ENCODE measurements at regions not wholly inside any gene's neighbourhood (a gene's known extent, or its start where the extent isn't known, plus 50 kb on each side); places are given as distances from the start of the nearest gene placed in this dataset.

DNA sequence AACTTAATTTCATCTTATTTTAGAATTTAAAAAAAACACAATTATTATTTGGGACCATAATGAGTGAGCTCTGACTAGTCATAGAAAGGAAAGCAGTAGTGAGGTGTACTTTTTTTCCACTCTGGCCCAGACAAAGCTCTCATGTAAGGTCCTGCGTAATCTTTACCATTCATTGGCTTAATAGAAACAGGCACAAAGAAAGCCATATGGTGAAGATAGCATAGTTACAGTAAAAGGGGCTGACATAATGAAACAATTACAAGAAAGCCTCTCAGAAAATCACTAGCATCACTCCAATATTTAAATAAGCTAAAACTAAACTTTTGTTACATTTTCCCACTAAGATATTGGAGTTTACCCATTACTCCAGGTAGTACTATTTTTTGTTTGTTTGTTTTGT is 384.6 kb upstream of the ALCAM start:
- no peak for DNase-seq

DNA sequence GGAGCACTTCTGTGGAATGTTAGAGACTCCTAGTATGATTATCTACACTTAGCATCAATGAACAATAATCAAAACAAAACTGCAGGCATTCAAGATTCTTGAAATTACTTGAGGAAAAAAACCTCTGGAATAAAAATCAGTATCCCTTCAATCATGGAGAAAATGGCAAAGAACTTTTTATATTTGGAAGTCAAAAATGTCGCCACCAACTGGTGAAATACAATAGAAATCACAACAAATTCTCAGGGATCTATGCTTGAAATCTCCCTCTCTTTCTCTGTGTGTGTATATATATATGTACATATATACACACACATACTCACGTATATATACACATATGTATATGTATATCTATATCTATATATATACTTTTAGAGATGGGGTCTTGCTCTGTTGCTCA is 378.9 kb upstream of the ALCAM start:
- no peak for DNase-seq

DNA sequence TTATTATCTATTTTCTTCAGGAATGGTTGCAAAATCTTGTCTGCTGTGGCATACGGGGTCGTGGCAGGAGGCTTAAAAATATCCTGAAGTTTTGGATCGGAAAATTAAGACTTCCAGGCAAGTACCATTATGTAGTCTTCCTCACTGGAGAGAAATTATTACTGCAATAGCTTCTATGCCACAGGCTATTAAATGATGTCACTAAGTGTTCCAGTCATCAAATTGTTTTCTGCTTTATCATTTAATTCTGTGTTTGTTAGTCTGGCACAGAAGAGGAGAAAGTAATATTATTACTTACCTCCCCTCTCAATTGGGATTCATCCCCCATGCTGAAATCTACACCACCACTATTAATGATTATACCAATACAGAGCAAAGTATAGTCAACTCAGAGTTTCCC is 378.2 kb upstream of the ALCAM start:
- DNase-seq, result no peak

DNA sequence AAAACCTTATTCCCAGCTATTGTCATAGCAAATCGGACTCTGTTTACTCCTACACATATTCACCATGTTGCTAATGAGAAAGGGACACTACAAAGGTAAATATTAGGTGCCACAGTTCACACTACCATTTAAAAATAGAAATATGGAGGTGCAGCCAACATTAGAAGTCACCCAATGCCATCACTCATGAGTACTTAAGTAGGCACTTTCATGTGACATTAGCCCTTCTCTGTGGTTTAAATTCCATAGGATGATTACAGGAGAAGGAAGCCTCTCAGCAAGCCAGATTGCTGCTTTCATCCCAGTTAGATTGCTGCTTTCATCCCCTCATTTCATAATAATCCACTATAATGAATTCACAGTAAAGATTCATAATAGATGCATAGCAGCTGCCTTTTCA is 376.8 kb upstream of the ALCAM start:
- no peak for DNase-seq

DNA sequence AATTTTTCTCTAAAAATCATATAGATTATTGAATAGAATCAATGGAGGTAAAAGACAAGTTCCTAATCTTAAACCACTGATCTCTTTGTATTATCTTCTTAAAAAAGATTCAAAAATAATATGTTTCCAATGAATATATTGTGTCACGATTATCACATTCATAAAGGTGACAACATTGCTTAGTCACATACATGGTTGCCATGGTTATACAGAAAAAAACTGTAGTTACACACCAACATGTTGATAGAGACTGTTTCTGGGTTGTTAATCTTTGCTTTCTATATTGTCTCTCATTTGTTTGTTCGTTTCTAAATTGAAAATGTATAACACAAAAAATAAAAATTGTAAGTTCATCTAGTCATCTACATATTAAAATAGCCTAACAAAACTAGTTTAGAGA is 376.0 kb upstream of the ALCAM start:
- DNase-seq, result no peak

DNA sequence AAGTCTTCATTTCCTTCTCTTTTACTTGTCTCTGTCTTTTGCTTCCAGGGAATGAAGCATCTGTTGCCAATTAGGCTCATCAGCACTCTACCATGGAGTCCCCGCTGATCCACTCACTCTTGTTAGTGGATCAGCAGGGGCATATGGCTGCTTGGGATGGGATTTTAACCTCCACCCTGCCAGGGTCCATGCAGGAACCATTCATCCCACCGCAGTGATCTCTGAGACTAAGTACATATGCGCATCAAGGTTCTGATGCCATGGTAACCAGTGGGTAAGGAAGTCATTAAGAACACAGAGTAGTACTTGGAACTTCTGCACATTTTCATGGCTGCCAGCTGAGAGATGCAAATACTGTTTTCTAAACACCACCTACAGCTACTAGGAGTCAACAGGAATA is 374.0 kb upstream of the ALCAM start:
- no peak for DNase-seq

DNA sequence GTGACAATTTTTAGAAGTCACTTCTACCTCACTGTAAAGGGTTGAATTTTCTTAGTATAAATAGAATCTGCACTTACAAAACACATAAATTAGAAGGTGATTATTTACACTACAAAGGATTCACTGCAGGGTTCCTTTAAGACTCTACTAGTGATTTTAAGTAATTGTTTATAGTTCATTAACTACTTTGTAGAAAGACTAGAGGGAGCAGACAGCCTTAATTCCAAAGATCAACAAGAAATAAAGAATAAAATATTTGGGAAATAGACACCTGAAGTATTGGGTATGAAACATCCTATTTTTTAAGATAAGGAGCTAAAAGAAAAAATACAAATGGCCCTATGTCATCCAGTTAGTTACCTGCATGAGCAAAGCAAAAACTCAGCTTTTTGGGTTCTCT is 360.5 kb upstream of the ALCAM start:
- DNase-seq, result no peak

DNA sequence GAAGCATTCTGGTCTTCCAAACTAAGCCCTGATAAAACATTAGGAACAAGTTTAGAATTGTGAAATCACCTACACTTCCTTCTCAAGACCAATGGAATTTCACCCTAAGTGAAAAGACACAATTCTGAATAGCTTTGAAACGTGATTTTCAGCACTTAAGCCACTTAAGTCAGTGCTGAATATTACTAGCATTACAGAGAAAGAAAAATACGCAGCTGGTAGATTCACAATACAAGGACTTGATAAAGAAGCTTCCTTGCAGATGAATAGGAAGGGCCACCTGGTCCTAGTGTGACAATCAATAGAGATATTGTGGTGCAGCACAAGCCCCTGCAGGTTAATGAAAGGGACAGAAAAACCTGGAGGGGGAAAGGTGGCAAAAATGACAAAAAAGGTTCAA is 353.1 kb upstream of the ALCAM start:
- DNase-seq, result no peak

DNA sequence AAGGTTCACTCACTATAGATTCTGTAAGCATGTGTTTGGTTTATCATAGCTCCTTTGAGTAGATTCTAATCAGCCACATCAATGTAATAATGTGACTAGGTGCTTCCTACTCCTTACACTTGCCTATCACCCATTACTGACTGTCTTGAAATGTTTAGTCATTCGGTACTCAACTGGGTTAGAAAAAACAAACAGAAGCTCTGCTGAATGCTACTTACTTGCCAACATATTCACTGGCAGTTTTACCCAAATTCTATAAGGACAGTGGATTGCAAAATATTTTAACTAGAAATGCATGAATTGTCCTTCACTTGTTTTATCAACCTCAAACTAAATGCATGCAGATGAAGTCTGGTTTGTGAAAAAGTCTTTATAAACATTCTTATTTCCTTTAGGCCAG is 352.1 kb upstream of the ALCAM start:
- DNase-seq, result no peak

DNA sequence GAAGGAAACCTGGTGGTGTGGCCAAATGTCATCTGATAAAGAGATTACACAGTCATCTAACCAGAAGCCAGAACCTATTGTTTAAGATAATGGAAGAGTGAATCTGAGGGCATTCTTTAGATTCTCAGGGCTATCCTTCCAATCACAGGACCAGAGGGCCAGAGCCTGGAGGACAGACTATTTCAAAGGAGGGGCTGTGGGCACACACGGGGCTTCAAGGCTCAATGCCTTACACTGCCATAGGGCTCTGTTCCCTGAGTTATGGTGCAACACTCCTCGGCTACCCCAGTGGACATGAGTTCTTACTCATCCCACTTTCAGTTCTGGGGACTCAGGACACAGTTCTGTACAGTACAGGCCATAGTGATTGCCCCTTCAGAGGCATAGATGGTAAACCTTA is 343.9 kb upstream of the ALCAM start:
- no peak for DNase-seq

DNA sequence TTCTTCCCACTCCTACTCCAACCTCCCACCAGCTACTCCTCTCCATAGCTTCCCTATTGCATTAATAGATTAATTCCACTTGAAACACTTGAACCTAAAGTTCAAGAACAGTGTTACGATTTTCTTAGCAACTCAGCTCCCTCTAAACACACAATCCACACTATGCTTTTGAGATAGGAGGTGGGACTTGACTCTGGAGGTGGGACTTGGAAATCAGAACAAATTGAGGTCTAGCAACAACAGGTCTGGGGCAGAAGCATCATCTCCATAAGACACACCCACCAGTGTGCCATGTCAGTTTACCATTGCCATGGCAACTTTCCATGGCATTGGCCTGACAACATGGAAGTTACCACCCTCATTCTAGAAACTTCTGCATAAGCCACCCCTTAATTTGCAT is 336.5 kb upstream of the ALCAM start:
- DNase-seq, result no peak

DNA sequence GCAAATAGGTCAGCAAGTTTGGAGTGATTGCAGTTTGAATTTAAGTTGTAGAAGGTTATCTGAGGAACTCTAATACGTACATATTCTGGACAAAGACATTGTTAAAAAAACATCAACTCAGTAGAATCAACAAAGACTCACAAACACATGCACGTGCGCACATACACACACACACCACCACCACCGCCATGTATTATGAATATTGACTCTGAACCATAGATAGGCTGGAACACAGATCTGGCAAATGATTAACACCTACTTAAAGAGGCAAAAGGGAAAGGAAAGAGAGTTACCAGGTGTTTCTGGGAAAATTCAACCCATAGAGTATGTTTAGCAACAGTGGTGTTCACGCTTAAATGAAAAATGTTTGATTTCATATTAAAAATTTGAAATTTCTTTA is 334.2 kb upstream of the ALCAM start:
- no peak for DNase-seq

DNA sequence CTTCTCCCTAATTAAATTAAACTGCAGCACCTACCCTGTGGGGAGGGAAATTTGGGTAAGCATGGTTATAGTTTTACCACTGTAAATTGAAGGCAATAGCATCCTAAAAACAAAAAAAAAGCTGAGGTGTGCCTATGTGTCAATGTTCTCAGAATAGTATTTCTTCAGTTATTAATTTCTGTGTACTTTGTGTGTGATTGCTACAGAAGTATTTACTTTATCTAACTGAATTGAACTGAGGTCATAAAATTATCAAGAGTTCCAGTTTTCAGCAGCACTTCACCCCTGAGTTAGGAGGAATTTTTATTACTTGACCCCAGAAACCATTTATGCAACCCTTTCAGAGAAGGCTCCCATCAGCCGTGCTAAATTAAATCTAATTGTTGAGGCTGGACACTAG is 333.6 kb upstream of the ALCAM start:
- DNase-seq, result no peak

DNA sequence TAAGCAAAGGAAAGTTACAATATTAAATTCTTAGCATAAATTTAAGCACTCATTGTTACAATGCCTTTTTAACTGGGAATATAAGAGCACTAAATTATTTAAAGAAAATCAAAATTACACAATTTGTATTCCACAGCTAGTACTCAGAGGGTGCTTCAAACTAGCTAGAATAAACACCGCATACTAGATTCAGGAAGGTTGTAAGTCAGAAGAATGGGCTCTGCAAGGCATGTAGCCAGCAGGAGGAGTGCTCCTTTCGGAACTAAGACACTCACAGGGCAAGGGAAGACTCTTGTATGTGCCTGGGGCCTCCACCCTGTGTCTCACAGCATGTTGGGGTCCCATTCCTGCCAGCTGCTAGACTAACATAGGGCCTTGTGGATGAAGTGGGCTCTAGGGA is 327.7 kb upstream of the ALCAM start:
- no peak for DNase-seq

DNA sequence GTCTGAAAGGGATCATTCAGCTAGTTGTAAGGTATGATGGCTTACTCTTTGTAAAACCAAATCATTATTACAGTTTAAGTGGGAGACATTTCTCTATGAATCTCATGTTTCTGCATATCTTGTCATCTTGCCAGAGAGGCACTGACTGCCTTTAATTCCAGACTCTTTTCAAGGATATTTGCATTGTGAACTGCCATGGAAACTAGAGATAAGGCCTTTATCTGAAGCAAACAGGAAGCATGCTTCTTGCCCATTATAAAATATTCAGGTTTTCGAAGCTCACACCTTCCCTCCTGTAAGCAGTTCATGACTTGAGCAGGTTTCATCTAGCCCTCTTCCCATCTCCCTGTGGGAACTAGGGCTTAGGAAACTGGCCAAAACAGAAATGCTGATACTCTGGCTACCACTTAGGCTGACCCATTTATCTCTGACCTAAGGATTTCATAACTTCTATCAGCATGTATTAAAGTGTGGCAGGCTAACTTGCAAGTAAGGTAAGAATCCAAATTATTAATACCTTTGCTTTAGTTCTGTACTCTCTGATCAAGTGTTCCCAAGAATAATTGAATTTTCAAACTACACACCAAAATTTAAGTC is 326.6 kb upstream of the ALCAM start:
- peak; percentile 61 to 73 for DNase-seq

DNA sequence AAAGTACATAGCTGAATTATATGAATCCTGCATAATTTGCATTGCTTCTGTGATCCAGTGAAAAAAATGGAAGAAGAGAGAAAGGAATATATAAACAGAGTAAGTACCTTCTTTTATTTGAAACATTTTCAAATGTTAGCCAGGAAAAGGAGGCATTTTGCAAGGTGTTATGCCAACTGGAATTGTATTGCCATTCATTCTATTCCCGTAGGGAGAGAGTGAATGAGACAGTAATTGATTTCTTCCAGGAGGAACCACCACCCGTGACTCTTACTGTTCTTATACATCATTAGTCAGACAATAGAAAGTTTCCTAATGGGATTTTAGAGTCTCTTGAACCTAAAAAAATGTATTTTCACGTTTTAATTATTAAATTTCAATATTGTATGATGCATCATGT is 324.1 kb upstream of the ALCAM start:
- DNase-seq, result no peak

DNA sequence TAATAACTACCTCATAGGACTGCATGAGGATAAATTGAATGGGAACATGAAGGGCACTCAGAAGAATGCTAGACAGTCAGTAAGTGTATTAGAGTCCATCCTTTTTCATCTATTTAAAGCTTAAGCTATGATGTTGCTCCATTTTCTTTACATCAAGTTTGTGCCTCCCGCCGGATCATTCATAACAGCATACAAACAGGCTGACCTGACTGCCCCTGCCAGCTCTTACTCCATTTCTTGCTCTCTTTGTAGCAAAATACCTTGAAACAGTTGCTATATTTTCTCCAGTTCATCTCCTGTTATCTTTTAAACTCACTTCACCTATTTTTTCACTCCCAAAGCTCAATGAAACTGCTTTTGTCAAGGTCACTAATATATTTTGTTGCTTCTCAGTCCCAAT is 315.6 kb upstream of the ALCAM start:
- no peak for DNase-seq

DNA sequence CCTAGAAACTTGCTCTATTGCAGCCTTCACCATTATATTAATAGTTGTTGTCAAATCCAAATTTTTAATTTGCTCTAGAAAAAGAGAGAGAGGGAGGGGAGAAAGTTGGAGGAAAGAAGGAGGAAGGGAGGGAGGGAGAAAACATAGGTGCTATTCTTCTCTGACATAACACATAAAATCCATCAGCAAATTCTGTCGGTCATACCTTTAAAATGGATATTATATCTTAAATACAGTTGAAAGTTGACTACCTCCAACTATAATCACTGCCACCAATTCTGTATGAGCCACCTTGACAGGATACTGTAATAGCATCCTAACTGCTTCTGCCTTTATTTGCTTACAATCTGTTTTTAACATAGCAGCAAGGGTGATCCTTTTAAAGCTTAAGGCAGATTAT is 314.7 kb upstream of the ALCAM start:
- DNase-seq, result no peak

DNA sequence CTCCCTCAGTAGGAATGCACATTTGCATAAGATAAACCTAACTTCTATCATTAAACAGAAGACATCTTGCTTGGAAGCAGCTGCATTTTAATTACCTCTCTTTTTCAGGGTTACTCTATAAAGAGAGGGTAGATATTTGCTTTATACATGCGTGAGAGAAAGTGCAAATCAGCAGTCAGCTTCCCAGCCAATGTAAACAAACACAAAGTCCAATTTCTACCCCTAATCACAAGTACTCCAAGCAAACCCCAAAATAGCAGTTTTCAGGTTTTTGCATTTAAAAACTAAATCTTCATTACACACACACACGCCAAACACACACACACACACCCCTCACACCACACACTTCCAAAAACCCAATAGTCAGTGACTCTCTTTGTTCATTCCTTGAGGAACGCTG is 303.9 kb upstream of the ALCAM start:
- peak; percentile 22 to 52 for DNase-seq

DNA sequence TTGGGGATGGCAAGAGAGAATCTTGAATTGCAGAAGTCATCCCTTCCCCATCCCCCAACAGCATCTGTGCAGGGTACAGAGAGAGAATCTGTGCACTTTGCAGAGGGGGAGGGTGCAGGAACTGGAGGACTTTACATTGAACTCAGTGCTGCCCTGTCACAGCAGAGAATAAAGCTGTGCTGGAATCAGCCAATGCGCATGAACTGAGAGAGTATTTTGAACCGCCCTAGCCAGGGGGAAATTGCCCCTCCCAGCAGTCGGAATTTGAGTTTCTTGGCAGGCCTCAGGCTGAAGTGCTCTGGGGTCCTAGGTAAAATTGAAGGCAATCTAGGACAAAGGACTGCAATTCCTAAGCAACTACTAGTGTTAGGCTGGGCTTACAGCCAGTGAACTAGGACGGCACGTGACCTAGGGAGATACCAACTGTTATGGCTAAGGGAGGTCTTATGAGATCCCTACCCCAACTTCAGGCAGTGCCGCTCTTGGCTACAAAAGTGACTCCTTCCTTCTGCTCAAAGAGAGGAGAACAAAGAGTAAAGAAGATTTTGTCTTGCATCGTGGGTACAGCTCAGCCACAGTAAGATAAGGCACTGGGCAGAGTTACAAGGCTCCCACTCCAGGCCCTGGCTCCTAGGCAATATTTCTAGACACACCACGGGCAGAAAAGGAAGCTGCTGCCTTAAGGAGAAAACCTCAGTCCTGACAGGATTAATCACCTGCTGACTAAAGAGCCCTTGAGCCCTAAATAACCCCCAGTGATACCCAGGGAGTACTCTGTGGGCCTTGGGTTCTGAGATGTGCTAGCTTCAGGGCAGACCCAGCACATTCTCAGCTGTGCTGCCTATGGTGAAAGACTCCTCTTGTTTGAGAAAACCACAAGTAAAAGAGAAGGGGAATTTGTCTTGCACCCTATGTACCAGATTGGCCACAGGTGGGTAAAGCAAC is 300.5 kb upstream of the ALCAM start:
- no peak for DNase-seq

DNA sequence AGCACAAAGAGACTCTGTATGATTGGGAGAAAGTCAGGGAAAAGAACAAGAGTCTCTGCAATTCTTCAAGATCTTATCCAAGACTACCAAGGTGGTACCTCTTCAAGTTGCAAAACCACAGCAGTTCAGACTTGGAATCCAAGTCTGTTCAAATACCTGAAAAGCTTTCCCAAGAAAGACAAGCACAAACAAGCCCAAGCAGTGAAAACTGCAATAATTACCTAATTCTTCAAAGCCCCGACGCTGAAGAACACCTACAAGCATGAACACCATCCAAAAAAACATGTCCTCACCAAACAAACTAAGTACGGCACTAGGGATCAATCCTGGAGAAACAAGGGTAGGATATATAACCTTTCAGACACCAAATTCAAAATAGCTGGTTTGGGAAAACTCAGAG is 299.3 kb upstream of the ALCAM start:
- DNase-seq, result no peak

DNA sequence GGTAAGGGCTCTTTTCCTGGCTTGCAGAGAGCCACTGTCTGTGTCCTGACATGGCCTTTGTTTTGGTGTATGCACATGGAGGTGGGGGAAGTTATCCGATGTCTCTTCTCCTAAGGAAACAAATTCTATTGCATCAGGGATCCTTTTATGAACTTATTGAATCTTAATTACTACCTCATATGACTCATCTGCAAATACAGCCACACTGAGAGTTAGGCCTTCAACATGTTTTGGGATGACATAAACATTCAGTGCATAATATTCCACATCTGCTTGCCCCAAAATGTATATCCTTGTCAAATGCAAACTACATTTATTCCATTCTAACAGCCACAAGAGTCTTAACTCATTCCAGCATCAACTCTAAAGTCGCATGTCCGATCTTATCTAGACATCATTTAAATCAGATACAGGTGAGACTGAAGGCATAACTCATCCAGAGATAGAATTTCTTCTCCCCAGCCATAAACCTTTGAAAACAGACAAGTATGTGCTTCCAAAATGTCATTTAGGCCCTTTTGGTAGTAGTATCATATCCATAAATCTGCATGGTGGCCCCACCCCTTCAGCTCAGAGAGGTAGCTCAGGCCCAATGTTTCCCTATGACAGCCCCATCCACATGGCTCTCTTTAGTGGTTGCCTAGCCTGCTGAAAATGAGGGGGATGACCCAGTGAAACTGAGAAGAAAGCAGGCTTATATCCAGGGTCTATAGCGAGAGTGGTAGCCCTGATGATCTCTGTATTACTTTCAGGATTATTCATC is 289.5 kb upstream of the ALCAM start:
- DNase-seq, result no peak

DNA sequence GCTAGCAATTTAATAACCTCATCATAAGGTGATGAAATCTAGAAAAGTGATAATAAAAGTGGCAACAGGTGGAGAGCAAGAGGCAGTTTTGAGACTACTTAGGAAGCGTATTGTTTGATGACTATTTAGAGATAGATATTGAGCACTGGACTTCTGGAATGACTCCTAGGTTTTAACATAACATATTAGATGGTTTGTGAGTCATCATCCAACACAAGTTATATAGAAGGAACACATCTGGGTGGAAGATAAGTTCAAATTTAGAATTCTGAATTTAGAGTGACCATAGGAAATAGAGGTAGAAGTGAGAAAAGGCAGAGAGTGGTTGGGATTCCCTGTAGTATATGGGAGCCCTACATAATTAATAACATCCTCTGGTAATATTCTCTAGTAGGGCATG is 282.8 kb upstream of the ALCAM start:
- no peak for DNase-seq

DNA sequence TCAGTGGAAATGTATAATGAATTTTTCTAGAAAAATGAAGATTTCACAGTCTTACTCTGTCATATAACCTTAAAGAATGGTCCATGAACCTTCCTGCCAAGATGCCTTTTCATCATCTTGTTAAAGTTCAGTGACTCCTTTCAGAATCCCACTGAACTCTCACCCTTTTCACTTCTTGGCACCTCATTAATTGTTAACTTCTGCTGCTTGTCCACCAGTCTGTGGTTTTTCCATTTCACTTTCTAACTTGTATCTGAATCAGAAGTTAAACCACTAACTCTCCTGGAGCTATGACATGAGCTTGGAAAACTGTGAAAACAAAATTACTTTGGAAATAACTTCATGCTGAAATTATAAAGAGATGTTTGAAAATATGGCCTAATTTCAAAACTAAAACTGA is 281.2 kb upstream of the ALCAM start:
- DNase-seq, result no peak

Measured in NCI-H526 (cell line).